ENCODE measurements at regions not wholly inside any gene's neighbourhood (a gene's known extent, or its start where the extent isn't known, plus 50 kb on each side); places are given as distances from the start of the nearest gene placed in this dataset.

DNA sequence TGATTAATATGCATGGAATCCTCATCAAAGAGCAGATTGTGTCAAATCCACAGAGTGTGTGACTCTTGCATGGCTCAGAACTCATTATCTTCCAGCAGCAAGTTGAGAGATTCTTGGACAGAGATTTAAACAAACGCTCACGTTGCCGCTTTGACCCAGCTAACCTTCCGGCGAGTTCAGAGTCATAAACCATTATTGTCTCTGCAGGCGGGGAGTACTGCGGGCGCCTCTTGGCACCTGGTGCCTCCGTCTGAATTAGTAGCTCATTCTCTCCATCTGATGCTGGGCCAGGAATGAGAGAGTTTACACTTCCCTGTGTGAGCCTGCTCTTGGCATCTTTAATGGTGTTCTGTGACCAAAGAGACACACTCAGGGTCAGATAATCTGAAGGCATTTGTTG, 138.6 kb upstream of the WSCD1 start:
- TF ChIP-seq, protein P1, sequence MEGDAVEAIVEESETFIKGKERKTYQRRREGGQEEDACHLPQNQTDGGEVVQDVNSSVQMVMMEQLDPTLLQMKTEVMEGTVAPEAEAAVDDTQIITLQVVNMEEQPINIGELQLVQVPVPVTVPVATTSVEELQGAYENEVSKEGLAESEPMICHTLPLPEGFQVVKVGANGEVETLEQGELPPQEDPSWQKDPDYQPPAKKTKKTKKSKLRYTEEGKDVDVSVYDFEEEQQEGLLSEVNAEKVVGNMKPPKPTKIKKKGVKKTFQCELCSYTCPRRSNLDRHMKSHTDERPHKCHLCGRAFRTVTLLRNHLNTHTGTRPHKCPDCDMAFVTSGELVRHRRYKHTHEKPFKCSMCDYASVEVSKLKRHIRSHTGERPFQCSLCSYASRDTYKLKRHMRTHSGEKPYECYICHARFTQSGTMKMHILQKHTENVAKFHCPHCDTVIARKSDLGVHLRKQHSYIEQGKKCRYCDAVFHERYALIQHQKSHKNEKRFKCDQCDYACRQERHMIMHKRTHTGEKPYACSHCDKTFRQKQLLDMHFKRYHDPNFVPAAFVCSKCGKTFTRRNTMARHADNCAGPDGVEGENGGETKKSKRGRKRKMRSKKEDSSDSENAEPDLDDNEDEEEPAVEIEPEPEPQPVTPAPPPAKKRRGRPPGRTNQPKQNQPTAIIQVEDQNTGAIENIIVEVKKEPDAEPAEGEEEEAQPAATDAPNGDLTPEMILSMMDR (conservative IDR thresholded peaks at IDR 0.05; ENCODE audit: low read length), result no peak
- no peak overlapping the region for H3K4me3 ChIP-seq (ENCODE audit: low read length)
- DNase-seq (ENCODE audit: low read depth), result no peak

DNA sequence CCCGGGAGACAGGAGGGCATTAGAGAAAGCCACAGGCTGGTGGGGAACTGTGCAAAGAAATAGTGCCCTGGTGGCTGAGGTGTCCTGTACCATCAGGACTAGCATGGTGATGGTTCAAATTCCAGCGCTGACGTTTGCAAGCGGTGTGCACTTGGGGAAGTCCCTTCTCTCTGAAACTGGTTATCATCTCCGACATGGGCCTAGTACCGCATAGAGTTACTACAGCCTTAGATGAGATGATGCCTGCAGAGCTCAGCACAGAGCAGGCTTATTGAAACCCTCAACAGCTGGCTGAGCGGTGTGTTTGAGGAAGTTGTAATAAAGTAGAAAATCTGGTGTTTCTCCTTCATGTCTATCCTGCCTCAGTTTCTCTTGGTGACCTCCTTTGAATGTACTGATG, 136.7 kb upstream of the WSCD1 start:
- H3K4me3 ChIP-seq (ENCODE audit: low read length), result no peak overlapping the region
- TF ChIP-seq, protein P1 (conservative IDR thresholded peaks at IDR 0.05; ENCODE audit: low read length), result no peak
- DNase-seq (ENCODE audit: low read depth), result no peak

GRCh38 chr17:5941258-5941657, 128.9 kb upstream of the WSCD1 start:
- TF ChIP-seq, protein P1 (conservative IDR thresholded peaks at IDR 0.05; ENCODE audit: low read length), result no peak
- no peak overlapping the region for H3K4me3 ChIP-seq (ENCODE audit: low read length)
- DNase-seq (ENCODE audit: low read depth), result no peak

DNA sequence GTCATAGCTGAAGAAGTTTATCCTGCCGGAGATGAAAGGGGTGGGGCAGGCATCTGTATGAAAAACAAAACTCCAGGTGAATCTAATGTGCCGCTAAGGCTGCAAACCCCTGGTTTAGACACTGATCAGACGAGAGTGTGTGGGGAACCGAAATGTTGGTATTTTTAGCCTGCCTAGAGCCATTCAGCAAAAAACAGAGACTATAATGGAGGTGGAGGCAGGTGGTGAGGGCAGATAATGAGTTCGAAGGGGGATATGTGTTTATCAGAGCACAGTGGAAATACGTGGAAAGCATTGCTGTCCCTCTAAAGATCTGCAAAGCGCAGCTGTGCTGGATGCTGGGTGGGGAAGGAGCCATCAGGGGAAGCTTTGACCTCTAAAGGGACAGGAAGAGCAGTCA, 127.5 kb upstream of the WSCD1 start:
- TF ChIP-seq, protein P1 (conservative IDR thresholded peaks at IDR 0.05; ENCODE audit: low read length), result no peak
- no peak for DNase-seq (ENCODE audit: low read depth)
- H3K4me3 ChIP-seq (ENCODE audit: low read length), result no peak overlapping the region

GRCh38 chr17:5943232-5943631, 126.9 kb upstream of the WSCD1 start:
- TF ChIP-seq, protein P1 (conservative IDR thresholded peaks at IDR 0.05; ENCODE audit: low read length), result no peak
- no peak for DNase-seq (ENCODE audit: low read depth)

GRCh38 chr17:5943982-5944381, 126.2 kb upstream of the WSCD1 start:
- no peak for DNase-seq (ENCODE audit: low read depth)
- TF ChIP-seq, protein P1 (conservative IDR thresholded peaks at IDR 0.05; ENCODE audit: low read length), result no peak
- no peak overlapping the region for H3K4me3 ChIP-seq (ENCODE audit: low read length)

More at GRCh38 chr17:5943232-5943631, 126.9 kb upstream of the WSCD1 start:
- no peak overlapping the region for H3K4me3 ChIP-seq (ENCODE audit: low read length)

DNA sequence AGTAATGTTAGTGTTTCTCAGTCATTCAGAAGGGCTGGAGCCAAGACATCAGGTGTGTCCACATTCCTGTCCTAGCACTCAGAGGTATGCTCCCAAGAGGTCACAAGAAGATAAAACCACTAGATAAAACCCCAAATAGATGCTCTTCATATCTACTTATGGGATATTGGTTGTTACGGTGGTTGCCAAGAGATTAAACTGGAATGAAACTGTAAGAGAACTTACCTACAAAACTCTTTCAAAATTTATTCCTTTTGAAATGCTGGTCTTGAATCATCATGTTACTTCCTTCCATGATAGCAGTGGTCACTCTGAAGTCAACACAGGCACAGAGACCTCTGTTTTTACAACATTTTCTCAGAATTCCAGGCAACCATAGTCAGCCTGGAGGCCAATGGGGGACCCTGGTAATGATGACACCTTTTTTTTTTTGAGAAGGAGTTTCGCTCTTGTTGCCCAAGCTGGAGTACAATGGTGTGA, 122.4 kb upstream of the WSCD1 start:
- no peak for DNase-seq (ENCODE audit: low read depth)
- H3K4me3 ChIP-seq (ENCODE audit: low read length), result no peak overlapping the region
- TF ChIP-seq, protein P1 (conservative IDR thresholded peaks at IDR 0.05; ENCODE audit: low read length), result no peak

Data from AG10803 (cell line).